ENCODE measurements at regions not wholly inside any gene's neighbourhood (a gene's known extent, or its start where the extent isn't known, plus 50 kb on each side); places are given as distances from the start of the nearest gene placed in this dataset.

GRCh38 chr5:89537800-89538199, 654.8 kb upstream of the MEF2C start:
- no peak for TF ChIP-seq CTCF (IDR thresholded peaks at IDR 0.05)
- no peak for TF ChIP-seq ZFX (IDR thresholded peaks at IDR 0.05; ENCODE audit: borderline replicate concordance)
